ENCODE measurements at regions not wholly inside any gene's neighbourhood (a gene's known extent, or its start where the extent isn't known, plus 50 kb on each side); places are given as distances from the start of the nearest gene placed in this dataset.

DNA sequence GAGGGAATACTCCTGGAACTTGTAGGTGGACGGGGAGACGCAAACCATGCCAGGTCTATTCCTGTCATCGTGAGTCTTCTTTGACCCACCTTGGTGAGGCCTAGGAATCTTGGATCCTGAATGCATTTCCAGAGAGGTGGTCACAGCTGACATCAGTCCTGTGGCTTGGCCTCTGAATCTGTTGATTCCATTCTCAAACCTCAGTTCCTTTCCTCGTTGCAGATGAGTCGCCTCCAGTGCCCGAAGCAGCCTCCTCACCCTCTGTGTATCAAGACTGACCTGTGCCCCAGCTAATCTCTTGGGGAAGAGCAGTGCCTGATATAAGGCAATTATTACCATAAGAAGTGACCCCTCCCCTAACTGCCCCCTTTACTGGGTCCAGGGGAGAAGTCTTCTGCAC, 118.1 kb downstream of the SMIM20 start:
- H3K27me3 ChIP-seq: no peaks in the 10 kb centered on the region
- H3K36me3 ChIP-seq: no peaks in the 10 kb centered on the region
- H3K9me3 ChIP-seq: no peaks in the 10 kb centered on the region
- no peak for DNase-seq (ENCODE audit: low spot score)
- peak overlapping the region in 1 of 2 donors; percentile 32 for H3K27ac ChIP-seq
- H3K4me3 ChIP-seq: no peak overlapping the region
- TF ChIP-seq, protein P1, sequence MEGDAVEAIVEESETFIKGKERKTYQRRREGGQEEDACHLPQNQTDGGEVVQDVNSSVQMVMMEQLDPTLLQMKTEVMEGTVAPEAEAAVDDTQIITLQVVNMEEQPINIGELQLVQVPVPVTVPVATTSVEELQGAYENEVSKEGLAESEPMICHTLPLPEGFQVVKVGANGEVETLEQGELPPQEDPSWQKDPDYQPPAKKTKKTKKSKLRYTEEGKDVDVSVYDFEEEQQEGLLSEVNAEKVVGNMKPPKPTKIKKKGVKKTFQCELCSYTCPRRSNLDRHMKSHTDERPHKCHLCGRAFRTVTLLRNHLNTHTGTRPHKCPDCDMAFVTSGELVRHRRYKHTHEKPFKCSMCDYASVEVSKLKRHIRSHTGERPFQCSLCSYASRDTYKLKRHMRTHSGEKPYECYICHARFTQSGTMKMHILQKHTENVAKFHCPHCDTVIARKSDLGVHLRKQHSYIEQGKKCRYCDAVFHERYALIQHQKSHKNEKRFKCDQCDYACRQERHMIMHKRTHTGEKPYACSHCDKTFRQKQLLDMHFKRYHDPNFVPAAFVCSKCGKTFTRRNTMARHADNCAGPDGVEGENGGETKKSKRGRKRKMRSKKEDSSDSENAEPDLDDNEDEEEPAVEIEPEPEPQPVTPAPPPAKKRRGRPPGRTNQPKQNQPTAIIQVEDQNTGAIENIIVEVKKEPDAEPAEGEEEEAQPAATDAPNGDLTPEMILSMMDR (IDR thresholded peaks at IDR 0.05): no peak
- peaks cover 0 to 15% of the 10 kb centered on the region in 2 donors for H3K4me1 ChIP-seq

DNA sequence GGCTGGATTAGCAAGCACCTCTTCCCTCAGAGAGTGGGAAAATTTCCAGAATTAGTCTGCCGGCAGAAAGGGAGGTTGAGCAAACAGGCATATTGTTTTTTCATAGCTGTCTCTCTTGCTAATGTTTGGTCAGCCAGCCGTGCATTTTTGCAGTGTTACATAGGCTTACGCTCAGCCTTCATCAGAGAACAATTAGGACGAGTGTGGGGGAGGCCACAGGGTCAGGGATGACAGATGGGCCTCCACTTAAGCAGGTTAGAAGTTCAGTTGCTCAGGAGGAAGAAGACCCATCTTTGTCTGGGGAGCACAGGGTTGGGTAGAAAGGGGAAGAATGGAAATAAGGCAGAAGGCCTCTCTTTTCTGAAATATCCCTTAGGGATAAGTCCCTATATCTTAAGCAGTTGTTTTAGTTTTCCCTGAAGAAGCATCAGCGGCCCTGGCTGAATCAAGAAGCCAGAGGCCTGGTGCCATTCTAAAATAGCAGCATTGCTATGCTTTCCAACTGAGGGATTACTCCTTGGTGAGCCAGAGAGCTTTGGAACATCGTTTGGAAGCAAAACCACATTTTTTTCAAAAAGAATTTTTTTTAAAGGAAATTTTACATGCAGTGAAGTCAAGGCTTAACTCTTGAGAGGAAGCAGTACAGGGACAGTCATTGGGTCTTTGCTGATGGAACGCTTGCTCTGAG, 118.8 kb downstream of the SMIM20 start:
- no peak for DNase-seq (ENCODE audit: low spot score)
- Histone ChIP-seq H3K36me3 (no peaks in the 10 kb centered on the region), H3K4me3 (no peak overlapping the region), H3K4me1 (peaks cover 0 to 15% of the 10 kb centered on the region in 2 donors), H3K27me3 (no peaks in the 10 kb centered on the region), H3K9me3 (no peaks in the 10 kb centered on the region), H3K27ac (peak overlapping the region in 1 of 2 donors; percentile 32)
- TF ChIP-seq, protein P1 (IDR thresholded peaks at IDR 0.05): no peak

DNA sequence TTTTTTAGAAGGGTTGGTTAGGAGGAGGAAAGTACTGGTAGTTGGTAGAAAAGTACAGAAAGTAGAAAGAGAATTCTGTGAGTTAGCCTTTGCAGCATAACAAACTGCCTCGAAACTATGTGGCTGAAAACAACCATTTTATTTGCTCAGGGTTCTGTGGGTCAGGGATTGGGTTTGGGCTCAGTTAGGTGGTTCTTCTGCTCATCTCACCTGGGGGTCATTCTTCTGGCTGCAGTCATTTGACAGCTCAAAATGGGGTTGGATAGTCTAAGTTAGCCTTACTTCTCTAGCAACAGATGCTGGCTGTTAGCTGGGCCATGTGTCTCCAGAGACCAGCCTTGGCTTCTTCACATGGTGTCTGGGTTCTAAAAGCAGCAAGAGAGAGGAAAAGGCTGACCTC, 119.4 kb downstream of the SMIM20 start:
- TF ChIP-seq, protein P1 (IDR thresholded peaks at IDR 0.05): no peak
- Histone ChIP-seq H3K9me3 (no peaks in the 10 kb centered on the region), H3K27ac (no peak overlapping the region), H3K4me1 (peaks cover 0 to 15% of the 10 kb centered on the region in 2 donors), H3K36me3 (no peaks in the 10 kb centered on the region), H3K4me3 (no peak overlapping the region), H3K27me3 (no peaks in the 10 kb centered on the region)
- no peak for DNase-seq (ENCODE audit: low spot score)

DNA sequence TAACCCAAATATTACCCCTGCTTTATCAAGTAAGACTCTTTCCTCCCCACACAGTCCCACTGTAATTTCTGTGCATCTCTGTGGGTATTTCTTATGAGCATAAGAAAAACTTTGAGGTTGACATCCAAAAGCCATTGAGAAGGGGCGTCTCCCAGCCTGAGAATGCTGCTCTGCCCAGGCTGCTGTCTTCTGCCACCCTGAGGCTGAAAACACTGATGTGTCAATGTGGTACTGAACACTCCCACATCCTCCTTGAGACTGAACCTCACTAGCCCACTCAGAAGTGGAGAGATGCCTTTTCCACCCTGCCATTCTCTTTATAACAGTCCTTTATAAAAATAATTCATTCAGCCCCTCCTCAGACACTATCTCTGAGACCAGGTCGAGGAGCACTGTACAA, 120.8 kb downstream of the SMIM20 start:
- TF ChIP-seq, protein P1 (IDR thresholded peaks at IDR 0.05): no peak
- H3K27me3 ChIP-seq: no peaks in the 10 kb centered on the region
- no peak overlapping the region for H3K4me3 ChIP-seq
- H3K9me3 ChIP-seq: no peaks in the 10 kb centered on the region
- no peak for DNase-seq (ENCODE audit: low spot score)
- no peaks in the 10 kb centered on the region for H3K36me3 ChIP-seq
- H3K4me1 ChIP-seq: peaks cover 0 to 2% of the 10 kb centered on the region in 2 donors
- no peak overlapping the region for H3K27ac ChIP-seq

DNA sequence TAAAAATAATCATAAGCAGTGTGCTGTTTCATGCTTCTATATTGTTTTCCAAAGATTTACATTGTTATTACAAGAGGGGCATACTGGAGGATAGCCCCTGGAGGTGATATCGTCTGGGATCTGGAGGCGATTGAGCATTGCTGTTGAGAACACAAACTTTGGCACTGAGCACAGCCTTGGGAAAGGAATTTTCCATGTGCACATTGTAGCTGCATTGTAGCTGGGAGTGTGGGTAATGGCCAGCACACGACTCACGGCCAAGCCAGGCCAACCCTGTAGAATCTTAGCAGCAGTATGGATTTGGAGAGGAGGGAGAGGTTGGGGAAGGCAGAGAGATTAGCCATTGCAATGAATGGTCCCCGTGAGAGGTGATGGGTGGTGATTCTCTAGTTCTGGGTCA, 121.9 kb downstream of the SMIM20 start:
- Histone ChIP-seq H3K27me3 (no peaks in the 10 kb centered on the region), H3K27ac (no peak overlapping the region), H3K36me3 (no peaks in the 10 kb centered on the region), H3K4me3 (no peak overlapping the region), H3K9me3 (no peaks in the 10 kb centered on the region), H3K4me1 (no peaks in the 10 kb centered on the region)
- TF ChIP-seq, protein P1 (IDR thresholded peaks at IDR 0.05): no peak
- DNase-seq (ENCODE audit: low spot score): no peak
